GM18907 (cell line): ENCODE measurements at regions not wholly inside any gene's neighbourhood (a gene's known extent, or its start where the extent isn't known, plus 50 kb on each side); places are given as distances from the start of the nearest gene placed in this dataset.
"Not testable (repeated sequence)": the region's sequence is repeated elsewhere in the genome, so short reads cannot be mapped to it uniquely, and the experiment has no call there.

Source experiments
- ATAC-seq: cut with Tn5 transposase; IDR thresholded peaks from one replicate; pipeline ENCODE4 v1.9.1; 2021; ENCODE audit warnings: mild to moderate bottlenecking, moderate library complexity; ENCODE audit not compliant: unreplicated experiment

- ATAC-seq = no peak
These were observed 290.2 kb upstream of the SPTLC3 start for GRCh38 chr20:12718619-12719018.

GRCh38 chr20:12721636-12722035 is 287.1 kb upstream of the SPTLC3 start:
- no peak for ATAC-seq

DNA sequence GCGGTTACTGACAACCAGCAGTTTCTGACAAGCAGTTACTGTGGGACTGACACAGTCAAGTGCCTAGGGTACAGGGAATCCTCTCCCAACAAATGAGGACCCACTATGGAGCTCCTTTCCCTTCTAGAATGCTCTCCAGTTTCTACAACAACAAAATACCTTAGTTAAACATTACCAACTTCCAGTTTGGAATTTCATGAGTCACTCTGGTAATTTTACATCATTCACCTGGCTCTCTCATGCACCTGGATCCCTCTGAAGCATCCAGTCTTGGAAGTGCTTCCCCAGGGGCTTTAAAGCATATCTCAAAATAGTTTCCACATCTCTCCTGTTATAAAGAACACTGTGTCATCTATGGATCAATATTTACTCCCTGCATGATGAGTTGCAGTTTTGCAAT is 286.7 kb upstream of the SPTLC3 start:
- no peak for ATAC-seq

GRCh38 chr20:12723811-12724210 is 285.0 kb upstream of the SPTLC3 start:
- no peak for ATAC-seq

DNA sequence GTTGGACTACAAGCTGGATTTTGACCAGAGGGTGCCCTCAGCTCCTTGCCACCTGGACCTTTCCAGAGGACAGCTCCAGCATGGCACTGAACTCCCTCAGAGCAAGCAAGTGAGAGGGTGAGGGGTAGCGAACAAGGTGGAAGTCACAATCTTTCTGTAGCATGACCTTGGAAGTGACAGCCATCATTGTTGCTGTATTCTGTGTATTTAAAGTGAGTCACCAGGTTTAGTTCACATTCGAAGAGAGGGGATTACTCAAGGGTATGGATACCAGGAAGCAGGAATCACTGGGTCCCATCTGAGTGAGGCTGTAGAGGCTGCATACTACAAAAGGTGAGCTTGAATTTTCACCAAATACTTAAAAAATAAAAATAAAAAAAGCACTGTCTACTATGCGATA is 280.0 kb upstream of the SPTLC3 start:
- no peak for ATAC-seq

DNA sequence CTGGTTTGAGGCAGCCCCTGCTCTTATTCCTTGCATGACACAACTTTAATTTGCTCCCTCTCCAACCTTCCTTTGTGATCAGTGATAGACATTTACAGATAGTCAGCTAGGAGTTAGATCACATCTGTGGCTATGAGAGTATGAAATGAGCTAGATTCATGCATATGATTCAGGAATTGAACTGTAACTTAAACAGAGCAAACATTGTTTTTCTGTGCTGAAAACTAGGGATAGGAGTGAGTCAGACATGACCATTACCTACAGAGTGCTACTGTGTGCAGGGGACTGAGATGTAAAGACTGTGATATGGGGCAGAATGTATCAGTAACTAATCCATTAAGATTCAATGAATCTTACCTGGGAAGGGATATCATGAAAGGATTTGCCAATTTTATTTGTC is 279.4 kb upstream of the SPTLC3 start:
- ATAC-seq = no peak

GRCh38 chr20:12733811-12734210 is 275.0 kb upstream of the SPTLC3 start:
- no peak for ATAC-seq

DNA sequence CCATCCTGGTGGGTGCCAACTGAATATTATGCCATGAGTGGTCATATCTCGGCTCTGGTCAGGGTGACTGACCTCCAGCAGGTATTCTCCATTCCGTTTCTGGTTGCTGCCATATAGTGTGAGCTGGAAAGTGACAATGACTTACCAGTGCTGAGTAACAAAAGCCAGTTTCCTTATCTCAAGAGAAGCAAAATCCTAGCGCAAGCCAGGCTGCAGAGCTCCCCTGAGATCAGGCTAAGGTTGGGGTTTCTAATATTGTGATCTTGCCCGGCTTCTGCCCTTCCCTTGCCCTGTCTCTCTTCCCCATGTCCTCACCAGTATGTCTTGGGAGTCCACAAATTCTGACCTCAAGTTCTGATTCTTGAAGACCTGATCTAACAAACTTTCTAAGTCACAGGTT is 271.3 kb upstream of the SPTLC3 start:
- no peak for ATAC-seq

- ATAC-seq = no peak
These were observed 270.9 kb upstream of the SPTLC3 start for GRCh38 chr20:12737900-12738299.

GRCh38 chr20:12740647-12741046 is 268.1 kb upstream of the SPTLC3 start:
- no peak for ATAC-seq

DNA sequence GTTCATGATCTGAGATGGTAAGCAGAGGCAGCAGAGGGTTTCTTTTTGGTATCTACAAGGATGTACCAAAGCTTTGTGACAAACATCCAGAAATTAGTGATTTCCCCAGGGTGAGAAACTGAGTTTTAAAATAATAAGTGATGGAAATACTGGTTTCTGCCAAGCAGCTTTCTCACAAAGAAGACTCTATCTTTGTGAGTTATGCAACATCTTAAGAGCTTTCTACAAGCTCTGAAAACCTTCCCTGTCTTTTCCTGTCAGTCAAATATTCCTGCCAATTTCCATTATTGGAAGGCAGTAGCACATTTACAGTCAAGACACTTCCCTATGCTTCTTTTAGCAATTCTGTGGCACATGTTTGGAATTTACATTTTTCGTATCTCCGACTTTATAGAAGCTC is 264.7 kb upstream of the SPTLC3 start:
- ATAC-seq = no peak

DNA sequence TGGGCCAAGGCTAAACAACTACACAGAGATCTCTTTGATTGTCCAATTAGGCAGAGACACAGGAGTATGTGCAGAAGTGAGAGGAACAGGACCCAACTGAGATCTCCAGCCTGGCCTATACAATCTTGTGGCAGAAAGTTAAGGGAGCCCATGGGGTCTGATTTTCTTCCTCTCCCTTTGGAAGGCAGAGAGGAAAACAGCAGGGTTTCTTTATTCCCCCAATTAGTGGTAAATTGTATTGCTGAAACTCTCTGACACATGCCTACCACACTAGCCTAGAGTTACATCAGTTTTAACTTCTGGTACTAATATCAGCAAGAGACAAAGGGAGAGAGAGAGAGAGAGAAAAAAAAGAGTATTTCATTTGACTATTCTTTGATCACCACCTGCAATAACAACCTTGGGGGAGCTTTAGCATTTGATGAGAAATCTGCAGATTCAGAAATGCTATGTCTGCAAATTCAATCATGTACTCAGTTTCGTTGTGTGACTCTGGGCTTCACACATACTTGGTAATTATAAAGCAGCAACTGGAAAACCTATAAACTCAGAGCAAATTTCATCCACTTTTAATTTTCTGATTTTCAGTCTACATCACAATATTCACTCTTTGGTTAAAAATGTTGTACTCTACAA is 260.3 kb upstream of the SPTLC3 start:
- no peak for ATAC-seq

- ATAC-seq = no peak
These were observed 258.6 kb upstream of the SPTLC3 start for GRCh38 chr20:12750221-12750620.

DNA sequence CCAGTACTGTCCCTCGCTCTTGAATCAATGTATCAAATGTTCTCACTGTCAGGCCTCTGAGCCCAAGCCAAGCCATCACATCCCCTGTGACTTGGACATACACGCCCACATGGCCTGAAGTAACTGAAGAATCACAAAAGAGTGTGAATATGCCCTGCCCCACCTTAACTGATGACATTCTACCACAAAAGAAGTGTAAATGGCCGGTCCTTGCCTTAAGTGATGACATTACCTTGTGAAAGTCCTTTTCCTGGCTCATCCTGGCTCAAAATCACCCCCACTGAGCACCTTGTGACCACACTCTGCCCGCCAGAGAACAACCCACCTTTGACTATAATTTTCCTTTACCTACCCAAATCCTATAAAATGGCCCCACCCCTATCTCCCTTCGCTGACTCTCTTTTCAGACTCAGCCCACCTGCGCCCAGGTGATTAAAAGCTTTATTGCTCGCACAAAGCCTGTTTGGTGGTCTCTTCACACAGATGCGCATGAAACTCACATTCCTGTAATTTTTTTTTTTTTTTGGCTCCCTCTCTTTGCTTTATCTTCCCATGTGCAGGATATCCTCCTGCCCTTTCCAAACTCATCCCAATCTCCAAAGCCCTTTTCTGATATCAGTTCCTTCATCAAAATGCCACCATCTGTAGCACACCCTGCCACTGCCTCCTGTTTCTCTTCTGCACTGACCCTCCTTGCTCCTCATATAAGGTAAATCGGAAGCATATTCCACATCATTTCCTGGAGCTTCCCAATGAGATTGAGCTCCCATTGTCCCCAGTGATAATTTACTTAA is 255.7 kb upstream of the SPTLC3 start:
- ATAC-seq = not testable (repeated sequence)

DNA sequence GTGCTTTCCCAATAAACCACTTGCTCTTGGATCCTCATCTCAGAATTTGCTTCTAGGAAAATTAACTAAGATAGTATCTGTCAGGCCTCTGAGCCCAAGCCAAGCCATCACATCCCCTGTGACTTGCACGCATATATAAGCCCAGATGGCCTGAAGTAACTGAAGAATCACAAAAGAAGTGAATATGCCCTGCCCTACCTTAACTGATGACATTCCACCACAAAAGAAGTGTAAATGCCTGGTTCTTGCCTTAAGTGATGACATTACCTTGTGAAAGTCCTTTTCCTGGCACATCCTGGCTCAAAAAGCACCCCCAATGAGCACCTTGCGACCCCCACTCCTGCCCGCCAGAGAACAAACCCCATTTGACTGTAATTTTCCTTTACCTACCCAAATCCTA is 255.0 kb upstream of the SPTLC3 start:
- not testable (repeated sequence) for ATAC-seq

DNA sequence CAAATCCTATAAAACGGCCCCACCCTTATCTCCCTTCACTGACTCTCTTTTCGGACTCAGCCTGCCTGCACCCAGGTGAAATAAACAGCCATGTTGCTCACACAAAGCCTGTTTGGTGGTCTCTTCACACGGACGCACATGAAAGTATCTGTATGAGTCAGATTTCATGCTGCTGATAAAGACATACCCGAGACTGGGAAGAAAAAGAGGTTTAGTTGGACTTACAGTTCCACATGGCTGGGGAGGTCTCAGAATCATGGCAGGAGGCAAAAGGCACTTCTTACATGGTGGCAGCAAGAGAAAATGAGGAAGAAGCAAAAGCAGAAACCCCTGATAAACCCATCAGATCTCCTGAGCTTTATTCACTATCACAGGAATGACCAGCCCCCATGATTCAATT is 249.3 kb upstream of the SPTLC3 start:
- not testable (repeated sequence) for ATAC-seq

DNA sequence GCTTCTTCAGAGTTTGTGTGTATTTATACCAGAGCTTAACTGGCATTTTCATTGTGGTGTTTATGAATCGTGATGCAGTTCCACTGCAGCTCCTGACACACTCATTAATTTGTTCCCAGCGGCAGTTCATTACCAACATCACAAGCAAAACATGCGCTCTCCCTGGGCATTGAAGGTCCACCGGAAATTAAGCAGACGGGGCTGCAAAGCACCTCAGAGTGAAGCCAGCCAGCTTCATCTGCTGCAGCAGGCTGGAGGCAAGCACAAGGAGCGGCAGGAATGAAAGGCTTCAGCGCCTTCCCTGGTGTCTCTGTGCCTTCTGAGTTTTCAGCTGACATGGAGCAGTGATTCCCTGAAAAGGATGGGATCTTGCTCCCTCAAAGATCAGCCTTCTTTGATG is 246.0 kb upstream of the SPTLC3 start:
- no peak for ATAC-seq

DNA sequence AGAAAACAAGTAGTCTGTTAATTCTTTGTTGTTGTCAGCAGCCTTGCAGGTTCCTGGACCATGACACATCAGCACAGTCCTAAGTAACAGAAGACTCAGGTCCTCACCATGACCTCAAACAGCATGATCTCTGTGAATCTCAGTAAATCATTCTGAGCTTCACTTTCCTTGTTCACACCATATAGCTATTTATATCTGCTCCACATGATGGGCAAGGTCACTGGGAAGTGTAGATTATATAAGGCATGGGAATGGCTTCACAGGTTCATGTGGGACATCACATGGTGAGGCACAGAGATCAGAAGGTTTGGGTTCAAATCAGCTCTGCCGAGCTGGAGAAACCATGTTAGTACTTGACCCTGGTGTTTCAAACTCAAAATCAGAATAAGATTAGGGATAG is 245.4 kb upstream of the SPTLC3 start:
- ATAC-seq = no peak

GRCh38 chr20:12764053-12764452 is 244.7 kb upstream of the SPTLC3 start:
- ATAC-seq = no peak

DNA sequence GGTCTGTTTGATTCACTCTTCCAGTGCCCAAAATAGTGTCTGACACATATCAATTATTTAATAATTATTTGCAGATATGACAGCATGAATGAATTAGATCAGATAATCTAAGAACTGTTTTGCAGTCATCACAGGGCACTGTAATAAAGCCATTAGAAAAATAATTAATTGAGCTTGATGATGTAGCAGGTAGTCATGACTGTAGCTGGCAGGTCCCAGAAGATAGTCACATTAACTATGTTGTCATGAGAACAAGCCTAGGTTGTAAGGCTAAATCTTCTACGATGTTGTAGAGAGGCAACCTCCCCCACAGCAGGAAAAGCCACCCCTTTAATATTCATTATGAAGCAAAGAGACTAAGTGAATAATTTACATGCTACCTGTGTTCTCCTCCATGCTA is 243.9 kb upstream of the SPTLC3 start:
- ATAC-seq = no peak

- no peak for ATAC-seq
These were observed 234.8 kb upstream of the SPTLC3 start for GRCh38 chr20:12773936-12774335.

DNA sequence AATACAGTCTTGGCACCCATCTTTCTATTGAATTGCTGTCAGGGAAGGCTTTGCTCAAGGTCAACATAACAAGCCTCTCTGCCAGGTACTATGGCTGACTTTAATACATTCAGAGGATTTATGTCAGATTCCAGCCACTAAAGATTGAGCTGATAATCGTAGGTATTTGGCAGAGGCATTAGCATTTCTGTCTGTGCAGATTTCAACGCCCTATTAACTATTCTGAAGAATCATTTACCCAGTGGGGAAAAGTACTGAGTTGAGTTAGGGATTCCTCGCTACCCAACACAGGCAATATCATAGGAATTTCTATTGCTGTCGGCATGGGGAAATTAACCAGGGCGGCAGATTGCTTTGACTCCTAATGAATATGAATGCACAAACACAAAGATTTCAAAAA is 233.7 kb upstream of the SPTLC3 start:
- ATAC-seq = no peak

DNA sequence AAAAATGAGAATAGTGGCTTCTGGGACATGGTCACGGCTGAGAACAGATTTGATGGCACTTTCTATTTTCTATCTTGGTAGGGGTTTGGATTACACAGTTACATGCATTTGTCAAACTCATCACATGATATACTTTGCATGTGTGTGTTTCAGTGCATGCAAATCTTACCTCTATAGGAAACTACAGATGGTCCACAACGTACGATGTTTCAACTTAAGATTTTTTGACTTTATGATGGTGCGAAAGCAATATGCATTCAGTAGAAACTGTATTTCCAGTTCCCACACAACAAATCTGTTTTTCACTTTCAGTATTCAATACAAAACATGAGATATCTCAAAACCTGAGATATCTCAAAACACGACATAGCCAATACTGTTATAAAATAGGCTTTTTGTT is 231.8 kb upstream of the SPTLC3 start:
- no peak for ATAC-seq
